Aorta (tissue), 5 donors: ENCODE measurements at regions not wholly inside any gene's neighbourhood (a gene's known extent, or its start where the extent isn't known, plus 50 kb on each side); places are given as distances from the start of the nearest gene placed in this dataset.

Experiments used
- ATAC-seq: fragments of 200-7000 bp; cut with Tn5 transposase; one replicate; pipeline ENCODE4 v1.9.1; 2022; ENCODE audit warnings: moderate library complexity; ENCODE audit not compliant: low FRiP score
- DNase-seq, 2 donors: peaks; one replicate each; pipeline ENCODE4 v3.0.0-alpha.2; 2020
- H3K27ac ChIP-seq, 2 donors: one replicate each; pipeline ENCODE4 v1.5.1; 2013; ENCODE audit warnings: low read length in 2 of 2, mild to moderate bottlenecking in 2 of 2, moderate library complexity in 2 of 2, control low read depth in 1 of 2, inconsistent platforms in 1 of 2, low read depth in 1 of 2
- H3K27me3 ChIP-seq, 2 donors: one replicate each; pipeline ENCODE4 v1.6.1; 2013; ENCODE audit warnings: control low read depth in 1 of 2, low read length in 1 of 2, mild to moderate bottlenecking in 1 of 2, moderate library complexity in 1 of 2; ENCODE audit not compliant: insufficient read depth in 2 of 2, control insufficient read depth in 1 of 2
- H3K36me3 ChIP-seq, 2 donors: one replicate each; pipeline ENCODE4 v1.6.1; 2013; ENCODE audit warnings: control low read depth in 1 of 2, low read length in 1 of 2, mild to moderate bottlenecking in 1 of 2; ENCODE audit not compliant: insufficient read depth in 2 of 2, control insufficient read depth in 1 of 2
- H3K4me1 ChIP-seq, 2 donors: one replicate each; pipeline ENCODE4 v1.6.1; 2013; ENCODE audit warnings: low read length in 2 of 2, control low read depth in 1 of 2, mild to moderate bottlenecking in 1 of 2, moderate library complexity in 1 of 2; ENCODE audit not compliant: insufficient read depth in 2 of 2, control insufficient read depth in 1 of 2
- H3K4me3 ChIP-seq, 2 donors: one replicate each; pipeline ENCODE4 v1.5.1; 2013; ENCODE audit warnings: low read length in 2 of 2, control low read depth in 1 of 2, mild to moderate bottlenecking in 1 of 2
- H3K9me3 ChIP-seq: one replicate; pipeline ENCODE4 v1.6.1; 2013; ENCODE audit warnings: mild to moderate bottlenecking, low read length; ENCODE audit not compliant: control insufficient read depth
- WGBS, 2 donors: extraction: QIAGEN DNeasy Blood & Tissue Kit; methylation state at CpG; one replicate each; pipeline ENCODE4 v1.1.7; 2013; 5-methylcytosine and 5-hydroxymethylcytosine counted together
- intact Hi-C, 2 donors: fragments of 100-400 bp; cut with DNase I; formaldehyde crosslinking; loops; one replicate each; pipeline versions ENCODE4 v1.14.2 to v1.15.0; 2022
- donor health status: healthy with polysubstance abuse.
- donor health status: Bipolar disorder and iron deficiency.
- donor health status: DM: no; HTN: no; CAD: no.
- donor health status: DM: no; HTN: no; CAD: no.
- donor health status: DM: yes; HTN: yes; CAD: no.

DNA sequence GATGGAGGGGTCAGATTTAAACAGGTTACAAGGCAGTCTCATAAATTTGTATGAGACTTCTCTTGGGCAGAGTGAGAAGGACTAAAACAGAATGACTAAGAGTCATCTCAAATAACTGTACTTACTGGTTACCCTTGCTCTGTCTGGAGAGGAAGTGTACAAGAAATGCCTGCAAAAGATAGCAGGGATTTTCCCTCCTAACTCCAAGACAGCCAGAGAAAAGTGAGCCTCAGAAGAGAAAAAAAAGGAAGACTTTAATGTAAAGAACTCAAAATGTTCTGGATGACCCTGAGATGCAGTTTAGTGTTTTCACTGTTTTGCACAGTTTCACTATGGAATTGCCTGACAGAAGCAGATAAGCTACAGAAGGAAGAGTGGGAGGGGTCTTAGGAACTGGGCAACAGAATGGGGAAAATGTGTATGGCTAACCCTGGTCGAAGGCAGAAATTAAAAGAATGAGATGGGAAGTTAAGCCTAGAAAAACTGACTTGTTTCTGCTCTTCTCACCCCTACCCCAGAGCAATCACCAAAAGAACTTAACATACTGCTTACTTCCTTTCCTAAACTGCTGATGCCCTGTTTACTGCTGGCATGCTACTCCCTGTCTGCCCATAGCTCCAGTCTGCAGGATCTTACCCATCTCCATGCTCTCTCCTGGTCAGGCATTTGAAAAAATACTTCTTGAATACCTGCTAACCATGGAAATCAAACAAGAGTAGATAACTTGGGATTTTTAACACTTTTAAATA lies 98.1 kb upstream of the MARCKS start:
- H3K4me3 ChIP-seq, result no peak overlapping the region
- ATAC-seq, result no peak

DNA sequence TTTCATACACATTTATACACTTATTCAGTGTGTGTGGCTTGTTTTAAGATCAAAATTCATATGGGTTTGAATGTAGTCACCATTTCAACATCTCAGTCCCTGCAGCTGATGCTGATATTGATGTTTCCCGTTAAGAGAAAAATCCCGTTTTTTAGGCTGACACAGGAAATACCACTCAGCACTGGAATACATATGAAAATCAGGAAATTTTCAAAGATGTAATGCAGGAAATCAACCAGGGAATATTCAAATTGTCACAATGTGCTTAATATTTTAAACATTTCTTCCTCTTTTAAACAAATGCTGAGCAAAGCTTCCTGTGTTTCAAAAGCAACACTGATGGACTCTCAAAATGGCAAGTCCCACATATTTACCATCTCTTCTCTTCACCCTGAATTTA lies 94.5 kb upstream of the MARCKS start:
- 58 to 60% methylated on average over 2 of the region's 2 CpGs for WGBS, 2 donors
- Histone ChIP-seq H3K27me3 (no peaks in the 10 kb centered on the region), H3K4me3 (no peak overlapping the region), H3K36me3 (no peaks in the 10 kb centered on the region), H3K4me1 (no peaks in the 10 kb centered on the region), H3K27ac (no peak overlapping the region), H3K9me3 (no peaks in the 10 kb centered on the region)
- intact Hi-C loops, result no loop called here
- ATAC-seq, result no peak
- no peak for DNase-seq

More for the DNA sequence above, 98.1 kb upstream of the MARCKS start:
- Histone ChIP-seq H3K9me3 (no peaks in the 10 kb centered on the region), H3K36me3 (no peaks in the 10 kb centered on the region), H3K27me3 (no peaks in the 10 kb centered on the region), H3K4me1 (no peaks in the 10 kb centered on the region), H3K27ac (no peak overlapping the region)
- WGBS, 2 donors, result 67 to 100% methylated on average over 1 of the region's 1 CpG
- intact Hi-C loops, result no loop called here
- DNase-seq, result no peak

DNA sequence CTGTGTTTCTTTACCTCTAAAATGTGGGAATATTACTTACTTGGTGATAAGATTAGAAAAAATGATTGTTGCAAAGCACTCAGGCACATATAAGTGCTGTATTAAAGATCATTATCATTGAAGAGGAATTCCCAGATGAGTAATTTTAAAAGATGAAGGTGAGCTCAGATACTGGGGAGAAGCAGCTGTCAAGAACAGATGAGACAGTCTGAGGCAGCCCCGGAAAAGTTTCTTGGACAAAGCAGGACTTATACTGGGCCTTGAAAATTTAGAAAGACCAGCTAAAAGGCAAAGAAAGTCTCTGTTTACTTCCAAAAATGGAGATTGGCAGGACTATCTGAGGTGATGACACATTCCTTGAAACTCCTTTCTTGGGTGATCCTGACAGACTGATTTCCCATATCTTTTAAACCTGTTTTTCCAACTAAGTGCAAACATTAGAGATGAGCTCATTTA lies 93.8 kb upstream of the MARCKS start:
- ATAC-seq (no peak), DNase-seq (no peak)
- H3K27ac ChIP-seq, result no peak overlapping the region
- no peaks in the 10 kb centered on the region for H3K36me3 ChIP-seq
- WGBS, 2 donors, result 90 to 91% methylated on average over 1 of the region's 1 CpG
- intact Hi-C loops, result no loop called here
- H3K4me1 ChIP-seq, result no peaks in the 10 kb centered on the region
- no peaks in the 10 kb centered on the region for H3K9me3 ChIP-seq
- H3K4me3 ChIP-seq, result no peak overlapping the region
- no peaks in the 10 kb centered on the region for H3K27me3 ChIP-seq

DNA sequence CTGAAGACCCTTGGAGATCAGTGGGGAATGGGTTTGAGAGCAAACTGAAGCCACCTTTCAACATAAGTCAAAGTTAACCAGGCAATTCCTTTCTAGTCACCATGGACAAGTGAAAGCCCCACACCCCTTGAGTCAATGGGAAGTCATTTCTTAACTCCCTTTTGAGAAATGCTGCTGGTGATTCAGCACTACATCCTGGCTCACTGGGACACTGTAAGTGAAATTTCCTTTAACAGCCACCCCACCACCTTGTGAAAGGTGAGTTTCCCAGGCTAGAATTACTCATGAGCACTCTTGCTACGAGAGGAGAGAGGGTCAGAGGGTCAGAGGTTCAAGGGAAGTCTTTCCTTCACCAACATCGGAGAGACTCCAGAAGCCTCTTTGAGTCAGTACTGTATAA lies 93.3 kb upstream of the MARCKS start:
- DNase-seq, result no peak
- 92 to 93% methylated on average over 2 of the region's 2 CpGs for WGBS, 2 donors
- Histone ChIP-seq H3K27ac (no peak overlapping the region), H3K36me3 (no peaks in the 10 kb centered on the region), H3K27me3 (no peaks in the 10 kb centered on the region), H3K4me3 (no peak overlapping the region), H3K9me3 (no peaks in the 10 kb centered on the region), H3K4me1 (no peaks in the 10 kb centered on the region)
- intact Hi-C loops, result no loop called here
- no peak for ATAC-seq

DNA sequence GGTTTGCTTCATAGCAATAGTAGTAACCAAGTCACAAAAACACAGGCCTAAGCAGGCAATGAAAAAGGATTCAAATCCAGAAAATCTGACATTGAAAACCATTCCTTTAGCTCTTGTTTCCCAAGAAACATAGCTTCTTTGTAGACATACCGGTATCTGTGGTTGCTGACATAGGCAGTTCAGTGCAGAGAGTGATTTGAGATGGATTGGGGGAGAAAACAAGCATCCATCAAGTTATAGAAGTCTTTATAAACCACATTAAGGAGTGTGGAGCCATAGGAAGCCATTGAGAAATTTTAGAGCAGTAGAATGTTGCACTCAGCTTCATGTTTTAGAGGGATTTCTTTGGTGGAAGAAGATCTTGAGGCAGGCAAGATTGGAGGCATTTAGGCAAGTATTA lies 91.2 kb upstream of the MARCKS start:
- no peaks in the 10 kb centered on the region for H3K4me1 ChIP-seq
- H3K27me3 ChIP-seq, result no peaks in the 10 kb centered on the region
- intact Hi-C loops, result no loop called here
- no peaks in the 10 kb centered on the region for H3K9me3 ChIP-seq
- H3K36me3 ChIP-seq, result no peaks in the 10 kb centered on the region
- no peak overlapping the region for H3K4me3 ChIP-seq
- H3K27ac ChIP-seq, result no peak overlapping the region
- DNase-seq, result no peak
- no peak for ATAC-seq
- 87 to 88% methylated on average over 1 of the region's 1 CpG for WGBS, 2 donors

DNA sequence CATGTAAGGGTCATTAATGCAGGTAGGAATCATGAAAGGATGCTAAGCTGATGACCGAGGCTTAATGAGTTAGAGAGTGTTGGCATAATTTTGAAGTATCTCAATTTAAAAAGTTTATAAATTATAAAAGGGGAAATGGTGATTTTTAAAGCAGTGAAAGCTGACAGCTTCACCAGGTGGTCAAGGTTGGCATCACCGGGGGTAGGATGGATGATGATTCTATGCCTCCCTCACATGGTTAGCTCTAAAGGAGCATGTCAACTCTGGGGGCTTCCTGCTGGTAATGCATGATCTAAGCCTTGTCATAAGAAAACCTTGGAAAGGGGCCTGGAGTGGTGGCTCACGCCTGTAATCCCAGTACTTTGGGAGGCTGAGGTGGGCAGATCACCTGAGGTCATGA lies 89.2 kb upstream of the MARCKS start:
- intact Hi-C loops, result no loop called here
- DNase-seq (no peak), ATAC-seq (no peak)
- Histone ChIP-seq H3K9me3 (no peaks in the 10 kb centered on the region), H3K36me3 (no peaks in the 10 kb centered on the region), H3K4me3 (no peak overlapping the region), H3K27ac (no peak overlapping the region), H3K27me3 (no peaks in the 10 kb centered on the region), H3K4me1 (no peaks in the 10 kb centered on the region)
- WGBS, 2 donors, result 96 to 97% methylated on average over 3 of the region's 3 CpGs

DNA sequence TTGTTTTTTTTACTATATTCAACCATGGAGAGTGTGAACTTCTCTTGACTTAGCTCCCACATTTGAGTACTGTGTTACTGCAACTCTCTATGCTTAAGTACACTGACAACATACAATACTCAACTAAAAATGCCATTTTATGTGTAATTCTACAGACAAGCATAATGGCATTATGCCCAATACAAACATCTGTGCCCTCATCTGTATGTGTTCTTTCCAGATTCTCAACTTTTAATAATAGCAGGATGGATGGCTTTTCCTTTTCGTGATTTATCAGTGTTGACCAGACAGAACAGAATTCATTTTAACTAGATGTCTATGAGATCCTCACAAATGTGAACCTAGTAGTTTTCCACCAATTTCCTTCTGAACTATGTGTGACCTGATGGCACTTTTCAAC lies 84.2 kb upstream of the MARCKS start:
- intact Hi-C loops, result no loop called here
- H3K27ac ChIP-seq, result no peak overlapping the region
- no peaks in the 10 kb centered on the region for H3K4me1 ChIP-seq
- no peak overlapping the region for H3K4me3 ChIP-seq
- DNase-seq, result no peak
- WGBS, 2 donors, result 89 to 95% methylated on average over 1 of the region's 1 CpG
- H3K9me3 ChIP-seq, result no peaks in the 10 kb centered on the region
- no peak for ATAC-seq
- H3K27me3 ChIP-seq, result no peaks in the 10 kb centered on the region
- H3K36me3 ChIP-seq, result no peaks in the 10 kb centered on the region

DNA sequence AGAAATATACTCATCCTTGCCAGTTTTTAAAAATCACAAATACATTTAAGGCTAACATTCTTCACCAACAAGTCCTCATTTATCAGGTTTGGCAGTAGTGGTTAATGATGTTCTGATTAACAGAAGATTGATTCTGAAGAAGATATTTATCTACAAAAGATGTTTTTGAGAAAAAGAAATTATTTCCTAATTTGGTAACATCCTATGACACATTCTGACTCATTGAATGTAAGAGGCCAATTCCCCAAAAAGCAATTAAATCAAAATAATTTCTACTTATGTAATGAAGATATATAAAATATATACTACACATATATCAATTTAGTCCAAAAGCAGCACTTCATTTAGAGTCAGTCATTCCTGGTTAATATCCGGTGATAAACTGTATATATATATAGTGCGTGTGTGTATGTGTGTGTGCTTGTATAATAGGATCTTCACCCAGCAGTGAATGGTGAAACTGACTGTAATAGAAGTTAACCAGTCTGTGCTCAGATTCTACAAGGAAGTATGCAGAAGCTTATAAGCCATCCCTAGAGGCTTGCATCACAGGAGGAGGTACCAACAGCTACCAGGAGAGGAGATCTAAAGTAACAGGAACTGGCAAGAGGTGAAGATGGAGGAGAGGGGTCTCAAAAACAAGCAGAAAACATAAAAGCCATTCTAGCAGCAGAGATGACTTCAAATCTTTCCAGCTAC lies 82.9 kb upstream of the MARCKS start:
- DNase-seq, result no peak
- no peaks in the 10 kb centered on the region for H3K36me3 ChIP-seq
- intact Hi-C loops, result no loop called here
- 82 to 91% methylated on average over 2 of the region's 2 CpGs for WGBS, 2 donors
- no peaks in the 10 kb centered on the region for H3K9me3 ChIP-seq
- H3K27ac ChIP-seq, result no peak overlapping the region
- H3K4me1 ChIP-seq, result no peaks in the 10 kb centered on the region
- H3K27me3 ChIP-seq, result no peaks in the 10 kb centered on the region
- H3K4me3 ChIP-seq, result no peak overlapping the region
- ATAC-seq, result no peak

DNA sequence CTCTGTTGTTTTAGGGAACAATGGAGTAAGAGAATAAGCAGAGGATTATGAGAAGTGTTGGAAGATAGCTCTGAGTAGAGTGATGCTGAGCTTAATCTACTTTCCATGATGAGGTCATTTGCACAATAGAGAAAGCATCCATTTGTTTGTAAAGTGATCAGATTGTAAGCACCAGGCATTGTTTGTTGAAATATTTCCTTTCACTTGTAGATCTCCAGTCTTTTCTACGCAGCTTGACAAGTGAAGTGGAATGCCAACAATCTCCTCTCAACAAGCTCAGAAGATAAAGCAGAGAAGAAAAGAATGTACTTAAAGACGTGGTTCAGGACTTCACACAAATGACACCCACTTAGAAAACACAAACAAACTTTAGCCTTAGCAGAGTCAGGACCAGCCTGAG lies 80.1 kb upstream of the MARCKS start:
- Histone ChIP-seq H3K27me3 (no peaks in the 10 kb centered on the region), H3K4me3 (no peak overlapping the region), H3K36me3 (no peaks in the 10 kb centered on the region), H3K4me1 (no peaks in the 10 kb centered on the region), H3K27ac (no peak overlapping the region), H3K9me3 (no peaks in the 10 kb centered on the region)
- 43 to 54% methylated on average over 2 of the region's 2 CpGs for WGBS, 2 donors
- no peak for DNase-seq
- no peak for ATAC-seq
- intact Hi-C loops, result no loop called here
